ENCODE measurements at regions not wholly inside any gene's neighbourhood (a gene's known extent, or its start where the extent isn't known, plus 50 kb on each side); places are given as distances from the start of the nearest gene placed in this dataset.

- TF ChIP-seq POLR2A (IDR thresholded peaks at IDR 0.05; ENCODE audit: low read depth, low read length) (no peak), POLR2AphosphoS5 (IDR thresholded peaks at IDR 0.05; ENCODE audit: low read depth, low read length) (no peak)
Measured at GRCh38 chr20:52443874-52444273, 252.3 kb upstream of the ZFP64 start.
